ENCODE measurements at regions not wholly inside any gene's neighbourhood (a gene's known extent, or its start where the extent isn't known, plus 50 kb on each side); places are given as distances from the start of the nearest gene placed in this dataset.

DNA sequence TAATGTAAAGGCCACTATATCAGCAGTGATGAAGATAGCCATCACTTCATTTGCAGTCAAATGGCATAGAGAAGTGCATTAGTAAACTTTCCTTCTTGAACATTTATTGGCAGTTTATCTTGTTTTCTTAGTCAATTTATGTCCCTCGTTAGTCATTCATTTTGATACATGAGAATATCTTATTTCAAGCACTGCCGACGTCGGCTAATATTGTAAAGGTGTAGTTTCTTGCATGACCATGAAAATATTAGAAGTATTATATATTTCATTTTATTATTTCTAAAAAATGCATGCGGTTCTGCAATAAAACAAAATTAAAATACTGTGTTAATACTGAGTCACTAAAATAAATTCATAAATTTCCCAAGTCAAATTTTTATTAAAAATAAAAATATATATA is 751.6 kb upstream of the ROBO1 start:
- TF ChIP-seq, protein P1, sequence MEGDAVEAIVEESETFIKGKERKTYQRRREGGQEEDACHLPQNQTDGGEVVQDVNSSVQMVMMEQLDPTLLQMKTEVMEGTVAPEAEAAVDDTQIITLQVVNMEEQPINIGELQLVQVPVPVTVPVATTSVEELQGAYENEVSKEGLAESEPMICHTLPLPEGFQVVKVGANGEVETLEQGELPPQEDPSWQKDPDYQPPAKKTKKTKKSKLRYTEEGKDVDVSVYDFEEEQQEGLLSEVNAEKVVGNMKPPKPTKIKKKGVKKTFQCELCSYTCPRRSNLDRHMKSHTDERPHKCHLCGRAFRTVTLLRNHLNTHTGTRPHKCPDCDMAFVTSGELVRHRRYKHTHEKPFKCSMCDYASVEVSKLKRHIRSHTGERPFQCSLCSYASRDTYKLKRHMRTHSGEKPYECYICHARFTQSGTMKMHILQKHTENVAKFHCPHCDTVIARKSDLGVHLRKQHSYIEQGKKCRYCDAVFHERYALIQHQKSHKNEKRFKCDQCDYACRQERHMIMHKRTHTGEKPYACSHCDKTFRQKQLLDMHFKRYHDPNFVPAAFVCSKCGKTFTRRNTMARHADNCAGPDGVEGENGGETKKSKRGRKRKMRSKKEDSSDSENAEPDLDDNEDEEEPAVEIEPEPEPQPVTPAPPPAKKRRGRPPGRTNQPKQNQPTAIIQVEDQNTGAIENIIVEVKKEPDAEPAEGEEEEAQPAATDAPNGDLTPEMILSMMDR (IDR thresholded peaks at IDR 0.05) = no peak
- TF ChIP-seq EP300 (IDR thresholded peaks at IDR 0.05; ENCODE audit: low read depth) (no peak), POLR2A (IDR thresholded peaks at IDR 0.05) (no peak), POLR2AphosphoS5 (IDR thresholded peaks at IDR 0.05) (no peak)
